ENCODE measurements at regions not wholly inside any gene's neighbourhood (a gene's known extent, or its start where the extent isn't known, plus 50 kb on each side); places are given as distances from the start of the nearest gene placed in this dataset.

- Mint-ChIP-seq H3K4me1 (peaks cover 4% of the 10 kb centered on the region in 2 experiments; a peak in 3 of 4 replicates), H3K36me3 (ENCODE audit: insufficient read depth in 1 of 3, low read depth in 3 of 3) (peaks cover 17 to 43% (median 26%) of the 10 kb centered on the region in 3 experiments), H3K4me3 (no peak overlapping the region), H3K9me3 (peaks cover 27 to 46% of the 10 kb centered on the region in 2 experiments), H3K27ac (peak overlapping the region in 1 of 3 experiments; percentile 69; a peak in 2 of 7 replicates), H3K27me3 (ENCODE audit: low read depth) (no peaks in the 10 kb centered on the region)
- H3K23ac ChIP-seq (ENCODE audit: insufficient read length, low read depth, low read length) = no peak overlapping the region
- no peak overlapping the region for H3K14ac ChIP-seq (ENCODE audit: insufficient read depth, low read length)
- no peak overlapping the region for H2BK120ac ChIP-seq (ENCODE audit: low read depth, low read length, poor library complexity, severe bottlenecking)
- H3K4me1 ChIP-seq (ENCODE audit: insufficient read depth, low read length) = no peaks in the 10 kb centered on the region
- H2BK15ac ChIP-seq (ENCODE audit: low read depth, low read length) = no peak overlapping the region
- H3K9me3 ChIP-seq (ENCODE audit: control insufficient read depth, low read depth, low read length) = peaks cover 2% of the 10 kb centered on the region
- H2BK5ac ChIP-seq (ENCODE audit: insufficient read length, low read length) = no peak overlapping the region
- no peak overlapping the region for H3T11ph ChIP-seq (ENCODE audit: low read length)
- H3K79me1 ChIP-seq (ENCODE audit: insufficient read depth, low read depth, low read length, poor library complexity, severe bottlenecking) = no peaks in the 10 kb centered on the region
- H2AFZ ChIP-seq (ENCODE audit: low read length) = peak overlapping the region; percentile 57
- H4K91ac ChIP-seq (ENCODE audit: insufficient read length, low read depth, low read length) = no peak overlapping the region
- H3K9ac ChIP-seq (ENCODE audit: extremely low read depth, insufficient read length, low read length) = no peak overlapping the region
- TF ChIP-seq CTCF (conservative IDR thresholded peaks at IDR 0.05) = peak; percentile 61
- no peaks in the 10 kb centered on the region for H3K79me2 ChIP-seq (ENCODE audit: insufficient read depth, low read length)
- H4K5ac ChIP-seq (ENCODE audit: insufficient read length, low read depth, low read length) = no peak overlapping the region
- H3K56ac ChIP-seq (ENCODE audit: insufficient read length, low read depth, low read length) = no peak overlapping the region
- DNase-seq = peak; percentile 80
- H4K8ac ChIP-seq (replicated peaks; ENCODE audit: insufficient read length, low read depth, low read length) = no peak overlapping the region
- no peaks in the 10 kb centered on the region for H3K27me3 ChIP-seq (ENCODE audit: insufficient read depth, low read length)
- no peak overlapping the region for H2AK5ac ChIP-seq (ENCODE audit: insufficient read length, low read length)
- H3K4me2 ChIP-seq (ENCODE audit: insufficient read depth, insufficient read length, low read length) = no peak overlapping the region
- no peaks in the 10 kb centered on the region for H3K23me2 ChIP-seq (ENCODE audit: insufficient read length, low read depth, low read length, poor library complexity, severe bottlenecking)
- peak overlapping the region; percentile 47 for H3K18ac ChIP-seq (ENCODE audit: insufficient read length, low read depth, low read length)
- no peak overlapping the region for H2BK20ac ChIP-seq (ENCODE audit: low read depth, low read length, poor library complexity, severe bottlenecking)
- no peak overlapping the region for H3K4ac ChIP-seq (ENCODE audit: low read depth, low read length)
- H2BK12ac ChIP-seq (ENCODE audit: insufficient read length, low read depth, low read length) = no peak overlapping the region
- no peak overlapping the region for H3K27ac ChIP-seq (ENCODE audit: insufficient read length, low read depth, low read length)
- H4K20me1 ChIP-seq (ENCODE audit: control insufficient read depth, insufficient read depth, insufficient read length) = no peaks in the 10 kb centered on the region
These were observed 1082.2 kb downstream of the NAALADL2 start for GRCh38 chr3:175941352-175941751.

Data from H9 (cell line).